GM11168 (cell line): ENCODE measurements at regions not wholly inside any gene's neighbourhood (a gene's known extent, or its start where the extent isn't known, plus 50 kb on each side); places are given as distances from the start of the nearest gene placed in this dataset.
"Not testable (repeated sequence)": the region's sequence is repeated elsewhere in the genome, so short reads cannot be mapped to it uniquely, and the experiment has no call there.

Experiments used
- in situ Hi-C: fragments of 300-500 bp; cut with MboI; formaldehyde crosslinking; loops from one replicate; pipeline ENCODE4 v1.12.0; 2022; ENCODE audit warnings: low sequenced_read_pairs; ENCODE audit not compliant: unreplicated experiment

DNA sequence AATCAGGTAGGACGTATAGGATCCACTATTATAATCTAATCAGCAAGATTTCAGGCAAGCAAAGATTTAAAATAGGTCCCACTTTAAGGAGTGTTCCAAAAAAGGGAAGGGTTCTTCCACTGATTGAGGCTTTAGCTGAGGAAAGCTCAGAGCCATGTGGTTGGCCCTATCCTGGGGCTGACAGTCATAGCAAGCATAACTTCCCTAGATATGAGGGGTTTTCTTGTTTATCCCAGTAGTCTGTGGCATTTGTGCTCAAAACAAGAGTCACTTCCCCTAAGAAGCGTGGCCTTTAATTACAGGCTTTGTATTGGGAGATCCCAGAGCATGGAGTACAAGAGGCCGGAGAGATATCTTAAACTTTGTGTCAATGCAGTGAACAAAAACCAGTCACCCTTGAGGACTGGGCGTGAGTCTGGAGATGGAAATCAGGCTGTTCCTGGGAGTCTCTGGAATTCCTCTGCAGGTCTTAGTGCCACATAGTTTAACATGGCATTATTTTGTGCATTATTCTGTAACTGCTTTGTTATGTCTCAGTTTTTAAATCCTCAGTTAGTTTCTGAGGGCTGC, 136.9 kb upstream of the FBXO11 start:
- in situ Hi-C loops = no loop called here

DNA sequence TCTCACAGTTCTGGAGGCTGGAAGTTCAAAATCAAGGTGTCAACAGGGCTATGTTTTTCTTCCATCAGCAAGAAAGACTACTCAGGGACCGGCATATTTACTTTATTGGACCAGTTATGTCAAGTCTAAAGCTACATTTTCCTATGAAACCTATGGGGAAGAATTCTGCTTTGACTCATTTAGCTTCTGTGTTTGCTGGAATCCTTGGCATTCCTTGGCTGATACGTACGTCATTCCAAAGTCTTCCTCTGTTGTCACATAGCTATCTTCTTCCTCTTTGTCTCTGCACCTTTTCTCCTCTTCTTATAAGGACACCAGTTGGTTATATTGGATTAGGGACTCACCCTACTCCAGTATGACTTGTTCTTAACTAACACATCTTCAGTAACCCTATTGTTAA, 137.4 kb upstream of the FBXO11 start:
- in situ Hi-C loops = no loop called here

DNA sequence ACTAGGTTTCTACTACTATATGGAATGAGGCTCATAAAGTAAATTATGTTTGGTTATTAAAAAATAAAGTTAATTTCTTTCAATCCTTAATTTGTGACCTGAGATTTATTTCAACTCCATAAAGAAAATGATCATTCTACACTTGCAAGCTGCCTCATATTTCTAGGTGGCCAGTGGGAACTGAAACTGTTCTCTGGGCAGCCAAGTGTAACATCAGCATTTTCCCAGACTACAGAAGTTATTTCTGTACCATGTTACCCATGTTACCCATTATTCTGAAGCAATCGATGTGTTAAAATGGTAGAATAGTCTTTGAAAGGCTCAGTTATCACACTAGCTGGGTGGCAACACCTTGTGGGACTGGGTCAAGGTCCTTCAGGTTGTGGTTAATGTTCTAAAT, 139.3 kb upstream of the FBXO11 start:
- in situ Hi-C loops = no loop called here

DNA sequence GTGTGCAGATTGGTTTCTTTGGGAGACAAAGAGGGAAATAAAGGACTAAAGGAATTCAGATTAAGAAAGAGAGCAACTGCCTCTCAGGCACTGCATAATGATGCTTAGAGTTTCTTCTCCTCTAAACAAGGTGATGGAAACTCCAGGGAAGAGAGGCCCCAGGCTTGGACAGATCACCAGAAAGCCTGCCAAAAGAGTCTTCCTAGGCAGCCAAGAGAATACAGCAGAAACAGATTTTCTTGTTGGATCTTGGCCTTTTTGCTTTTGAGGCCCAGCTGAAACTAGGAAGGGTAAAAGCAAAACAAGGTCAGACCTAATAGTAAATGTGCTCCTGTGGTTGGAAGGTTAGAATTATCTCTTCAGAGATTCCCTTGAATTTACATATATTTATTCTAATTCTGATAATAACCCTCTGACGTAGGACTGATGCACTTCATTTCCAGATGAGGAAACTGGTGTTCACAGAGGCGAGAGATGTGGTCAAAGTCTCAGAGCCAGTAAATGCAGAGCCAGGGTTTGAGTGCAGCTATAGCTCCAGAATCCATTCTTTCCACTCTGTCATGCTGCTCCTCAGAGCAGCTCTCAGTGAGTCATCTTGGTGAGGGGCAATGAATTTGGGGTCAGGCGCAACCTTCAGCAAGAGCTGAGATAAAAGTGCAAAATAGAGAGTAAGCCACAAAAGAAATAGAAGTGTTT, 142.3 kb upstream of the FBXO11 start:
- in situ Hi-C loops = no loop called here

DNA sequence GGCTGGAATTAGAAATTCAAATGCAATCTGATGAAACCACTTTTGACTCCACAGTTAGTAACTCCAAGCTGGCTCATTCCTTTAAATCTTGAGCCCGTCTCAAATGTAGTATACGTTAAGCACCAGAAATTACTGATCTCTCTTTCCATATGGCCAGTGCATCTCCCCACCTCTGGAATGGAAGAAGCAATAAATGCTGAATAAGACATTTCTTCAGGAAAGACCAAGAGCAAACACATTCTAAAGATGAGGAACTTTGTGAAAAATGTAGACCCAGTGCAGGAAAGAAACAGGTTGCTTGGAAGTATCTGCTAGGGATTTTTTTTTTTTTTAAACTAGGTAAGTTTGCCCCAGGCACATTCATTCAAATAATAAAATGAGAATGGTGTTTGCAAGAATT, 143.1 kb upstream of the FBXO11 start:
- in situ Hi-C loops = no loop called here

DNA sequence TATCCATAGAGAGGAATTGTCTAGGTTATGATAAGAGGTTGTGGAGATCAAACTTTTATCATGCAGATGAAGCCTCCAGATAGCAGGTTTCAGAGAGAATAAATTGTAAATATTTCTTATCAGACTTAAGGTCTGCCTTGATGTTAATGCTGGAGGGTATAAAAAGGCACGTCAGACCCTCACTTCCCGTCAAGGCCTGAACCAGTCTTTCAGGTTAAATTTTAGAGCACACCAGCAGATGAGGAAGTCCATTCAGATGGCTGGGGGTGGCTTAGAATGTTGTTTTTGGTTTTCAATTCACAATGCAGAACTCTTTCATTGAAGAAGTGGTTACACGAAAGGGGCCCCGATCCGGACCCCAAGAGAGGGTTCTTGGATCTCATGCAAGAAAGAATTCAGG, 144.4 kb upstream of the FBXO11 start:
- in situ Hi-C loops = no loop called here

DNA sequence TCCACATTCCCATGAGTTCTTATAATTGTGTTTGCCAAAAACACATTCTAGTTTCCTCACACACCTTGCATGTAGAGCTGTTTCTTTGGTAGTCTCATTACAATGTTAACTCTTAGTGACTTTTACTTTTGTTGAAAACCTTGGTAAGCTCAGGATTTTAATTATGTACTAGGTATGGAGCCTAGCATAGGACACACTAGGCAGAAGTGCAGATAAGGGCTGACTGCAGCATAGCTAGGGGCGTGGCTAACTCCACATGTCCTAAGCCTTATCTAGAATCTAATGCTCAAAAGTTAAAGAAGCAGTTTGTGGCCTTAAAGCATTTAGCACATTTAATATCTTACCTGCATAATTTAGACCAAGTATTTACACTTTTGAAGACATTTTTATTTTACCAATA, 153.7 kb upstream of the FBXO11 start:
- in situ Hi-C loops = no loop called here

DNA sequence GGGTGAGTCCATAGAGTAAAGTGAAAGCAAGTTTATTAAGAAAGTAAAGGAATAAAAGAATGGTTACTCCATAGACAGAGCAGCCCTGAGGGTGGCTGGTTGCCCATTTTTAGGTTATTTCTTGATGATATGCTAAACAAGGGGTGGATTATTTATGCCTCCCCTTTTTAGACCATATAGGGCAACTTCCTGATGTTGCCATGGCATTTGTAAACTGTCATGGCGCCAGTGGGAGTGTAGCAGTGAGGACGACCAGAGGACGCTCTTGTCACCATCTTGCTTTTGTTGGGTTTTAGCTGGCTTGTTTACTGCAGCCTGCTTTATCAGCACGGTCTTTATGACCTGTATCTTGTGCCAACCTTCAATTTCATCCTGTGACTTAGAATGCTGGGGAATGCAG, 155.4 kb upstream of the FBXO11 start:
- in situ Hi-C loops = not testable (repeated sequence)

DNA sequence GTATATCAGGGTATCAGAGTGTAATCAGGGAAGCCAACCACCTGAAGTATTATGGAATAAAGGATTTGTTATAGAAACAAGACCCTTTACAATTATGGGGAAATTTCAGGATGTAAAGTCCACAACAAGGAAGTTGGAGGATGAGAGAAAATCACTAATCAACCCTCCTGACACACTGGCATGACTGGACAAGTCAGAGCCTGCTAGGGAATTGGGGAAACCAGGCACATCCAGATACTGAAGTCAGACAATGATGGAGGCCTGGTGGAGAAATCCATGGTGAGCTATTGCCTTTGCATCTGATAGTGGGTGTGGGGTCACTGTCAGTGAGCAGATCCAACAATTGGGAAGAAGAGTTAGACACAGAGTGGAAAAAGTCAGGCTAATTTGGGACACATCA, 158.8 kb upstream of the FBXO11 start:
- in situ Hi-C loops = no loop called here

DNA sequence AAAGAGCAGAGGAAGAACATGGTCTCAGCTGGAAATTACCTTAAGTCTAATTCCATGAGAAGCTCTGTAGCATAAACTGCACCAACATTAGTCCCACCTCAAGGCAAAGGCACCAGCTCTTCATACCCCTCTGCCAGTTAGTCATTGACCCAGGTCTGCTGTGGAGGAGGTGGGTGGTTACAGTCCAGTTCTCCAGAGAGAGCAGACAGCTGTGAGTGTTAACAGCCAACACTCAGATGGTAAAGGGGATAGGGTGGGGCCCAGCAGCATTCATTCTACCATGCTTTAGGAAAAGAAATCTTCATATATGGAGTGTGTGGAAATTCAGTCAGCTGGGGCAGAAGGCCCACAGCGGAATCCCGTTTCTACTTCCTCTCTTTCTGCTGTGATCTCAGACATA, 159.7 kb upstream of the FBXO11 start:
- in situ Hi-C loops = no loop called here

DNA sequence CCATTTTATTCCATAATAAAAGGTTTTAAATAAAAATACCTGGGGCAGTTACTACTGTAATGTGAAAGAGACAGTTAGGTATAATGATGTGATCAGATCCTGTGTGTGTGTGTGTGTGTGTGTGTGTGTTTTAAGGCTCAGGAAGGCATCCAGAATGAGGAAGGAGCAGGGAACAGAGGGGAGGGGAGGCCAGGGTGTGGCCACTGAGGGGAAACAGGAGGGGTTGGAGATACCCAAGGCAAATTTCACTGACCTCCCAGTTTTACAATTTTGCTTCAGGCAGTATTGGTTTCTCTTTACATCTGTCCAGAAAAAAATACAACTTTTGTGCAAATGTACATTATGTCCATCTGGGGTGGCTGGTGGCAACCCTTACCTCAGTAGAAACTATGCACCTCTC, 163.5 kb upstream of the FBXO11 start:
- in situ Hi-C loops = no loop called here

DNA sequence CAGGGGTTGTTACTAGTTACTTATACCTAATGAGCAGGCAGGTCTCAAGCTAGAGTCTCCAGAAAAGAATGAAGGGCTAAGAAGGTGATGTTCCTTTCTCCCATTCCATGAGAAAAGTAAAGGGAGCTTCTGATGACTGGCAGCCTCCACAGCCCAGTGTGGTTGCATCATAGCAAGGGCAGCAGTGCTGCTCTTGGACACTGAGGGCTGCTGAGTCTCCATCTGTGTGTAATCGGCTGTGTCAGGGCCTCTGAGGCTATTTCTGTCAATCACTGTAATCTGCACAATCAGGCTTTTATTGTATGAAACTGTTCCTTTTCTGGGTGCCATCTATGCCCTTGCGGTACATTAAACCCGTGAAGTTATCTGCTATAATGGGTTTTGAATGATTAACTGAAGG, 164.1 kb upstream of the FBXO11 start:
- in situ Hi-C loops = no loop called here

DNA sequence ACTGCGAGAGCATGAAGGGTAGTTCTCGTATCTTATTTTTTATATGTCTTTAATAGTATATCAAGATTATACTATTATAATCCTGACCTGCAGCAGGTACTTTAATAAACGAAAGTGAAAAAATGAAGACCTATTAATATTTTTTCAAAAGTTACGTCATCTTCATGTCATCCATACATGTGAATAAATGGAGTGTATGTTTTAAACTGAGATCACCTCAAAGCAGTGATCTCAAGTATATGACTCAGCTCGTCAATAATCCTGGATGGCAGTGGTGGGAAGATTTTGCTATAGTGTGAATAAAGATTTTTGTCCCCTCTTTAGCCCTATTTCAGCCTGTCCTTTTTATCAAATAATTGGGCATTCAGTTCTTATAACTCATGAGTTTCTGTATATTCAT, 166.3 kb upstream of the FBXO11 start:
- in situ Hi-C loops = no loop called here

DNA sequence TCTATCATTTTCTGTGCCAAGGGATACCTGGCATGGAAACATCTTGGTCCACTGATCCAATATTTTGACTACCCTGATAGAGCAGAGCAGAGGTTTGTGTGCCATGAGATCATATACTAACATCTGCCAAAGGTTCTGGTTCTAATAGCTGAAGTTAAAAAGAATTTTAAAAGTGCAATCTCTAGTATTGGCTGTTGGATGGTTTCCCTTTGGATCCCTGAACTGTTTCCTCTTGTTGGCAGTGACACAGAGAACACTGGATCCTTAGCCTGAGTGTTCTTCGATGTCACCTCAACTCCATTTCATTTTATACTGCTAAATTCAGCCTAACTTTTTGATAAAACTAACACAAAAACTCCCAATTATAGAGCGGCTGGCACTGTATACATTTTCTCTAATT, 169.3 kb upstream of the FBXO11 start:
- in situ Hi-C loops = loop anchor here (5.0 kb wide), 1 partner anchor 143 kb away; no protein-coding TSS in a partner anchor

DNA sequence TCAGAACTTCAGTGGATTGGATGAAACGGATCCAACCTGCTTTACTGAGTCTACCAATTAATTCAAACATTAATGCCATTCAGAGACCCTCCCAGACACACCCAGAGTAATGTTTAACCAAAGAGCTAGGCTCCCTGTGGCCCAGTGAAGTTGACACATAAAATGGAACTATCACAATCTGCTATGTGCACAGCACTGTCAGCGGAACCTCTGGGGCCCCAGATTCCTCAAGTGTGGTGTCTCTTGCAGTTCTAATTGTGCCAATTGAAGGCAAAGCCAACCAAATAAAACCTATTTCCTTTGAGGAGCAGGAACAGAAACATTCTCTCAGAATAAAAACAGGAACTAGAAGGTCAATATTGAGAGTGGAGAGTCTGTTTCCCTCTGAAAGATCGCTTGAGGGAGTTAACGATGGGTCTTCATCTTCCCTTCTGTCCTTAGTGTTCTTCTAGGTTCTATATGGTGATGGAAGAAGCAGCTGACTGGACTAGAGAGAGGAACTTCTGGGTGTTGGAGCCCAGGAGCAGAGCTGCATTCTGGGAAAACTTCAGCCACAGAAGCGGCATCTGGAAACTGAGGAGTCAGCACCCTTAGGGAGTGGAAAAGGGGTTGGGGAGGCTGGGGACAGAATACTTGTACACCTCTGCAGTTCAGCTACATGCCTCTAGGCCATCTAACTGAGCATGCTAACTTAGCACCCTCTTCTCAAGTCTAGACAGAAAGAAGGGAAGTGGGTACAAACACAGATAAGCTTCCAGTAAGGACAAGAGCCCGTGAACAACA, 174.4 kb upstream of the FBXO11 start:
- in situ Hi-C loops = no loop called here

DNA sequence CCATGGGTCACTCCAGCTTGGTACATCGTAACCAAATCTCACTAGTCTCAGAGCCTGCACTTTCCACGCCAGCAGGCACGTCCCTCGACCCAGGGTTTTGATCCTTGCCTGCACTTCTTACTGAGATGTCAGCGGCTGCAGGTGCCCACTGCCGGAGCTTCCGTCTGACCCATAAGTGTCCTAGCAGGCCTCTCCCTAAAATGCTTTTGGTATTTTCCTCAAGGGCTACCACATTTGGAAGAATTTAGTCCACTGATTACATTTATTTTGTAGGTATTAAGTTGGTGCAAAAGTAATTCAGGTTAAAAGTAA, 175.0 kb upstream of the FBXO11 start:
- in situ Hi-C loops = no loop called here

DNA sequence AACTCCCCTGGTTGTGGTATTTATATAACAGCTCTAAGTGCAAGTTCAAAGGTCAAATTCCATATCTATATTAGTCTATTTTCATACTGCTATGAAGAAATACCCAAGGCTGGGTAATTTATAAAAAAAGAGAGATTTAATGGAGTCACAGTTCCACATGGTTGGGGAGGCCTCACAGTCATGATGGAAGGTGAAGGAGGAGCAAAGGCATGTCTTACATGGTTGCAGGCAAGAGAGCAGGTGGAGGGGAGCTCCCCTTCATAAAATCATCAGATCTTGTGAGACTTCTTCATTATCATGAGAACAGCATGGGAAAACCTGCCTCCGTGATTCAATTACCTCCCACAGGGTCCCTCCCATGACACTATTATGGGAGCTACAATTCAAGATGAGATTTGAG, 179.6 kb upstream of the FBXO11 start:
- in situ Hi-C loops = no loop called here

DNA sequence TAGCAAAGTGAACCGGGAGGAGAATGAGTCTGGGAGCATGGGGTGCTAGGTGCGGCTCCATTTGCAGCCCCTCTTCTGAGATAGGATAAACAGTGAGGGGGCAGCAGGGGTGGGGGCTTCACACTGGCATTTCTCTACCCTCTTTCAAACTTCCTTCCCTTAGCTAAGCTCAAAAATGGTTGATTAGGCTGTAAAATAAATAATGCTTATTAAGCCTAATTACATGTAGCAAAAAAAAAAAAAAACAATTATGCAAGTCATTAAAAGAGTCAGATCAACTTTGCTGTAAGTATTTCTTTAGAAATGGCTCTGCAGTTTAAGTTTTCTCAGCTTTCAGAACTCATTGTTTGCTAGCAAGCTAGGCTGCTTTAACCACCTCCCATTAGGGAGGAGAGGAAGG, 182.7 kb upstream of the FBXO11 start:
- in situ Hi-C loops = no loop called here

DNA sequence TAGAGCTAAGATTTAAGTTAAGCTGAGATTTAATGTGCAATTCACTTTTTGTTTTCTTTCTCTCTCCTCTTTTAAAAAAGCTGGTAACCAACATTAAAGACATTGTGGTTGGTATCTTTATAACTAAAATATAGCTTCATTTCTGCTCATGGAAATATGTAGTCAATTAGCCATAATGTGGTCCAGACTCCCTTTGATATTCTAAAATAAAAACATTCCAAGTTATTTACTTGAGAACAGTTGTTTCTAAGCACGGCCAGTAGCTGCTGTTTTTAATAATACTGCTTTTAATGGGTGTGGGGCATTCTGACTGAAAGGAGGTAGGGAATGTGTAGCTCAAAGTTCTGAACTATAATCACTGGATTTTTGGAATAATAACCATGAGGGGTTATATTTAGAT, 183.3 kb upstream of the FBXO11 start:
- in situ Hi-C loops = no loop called here

DNA sequence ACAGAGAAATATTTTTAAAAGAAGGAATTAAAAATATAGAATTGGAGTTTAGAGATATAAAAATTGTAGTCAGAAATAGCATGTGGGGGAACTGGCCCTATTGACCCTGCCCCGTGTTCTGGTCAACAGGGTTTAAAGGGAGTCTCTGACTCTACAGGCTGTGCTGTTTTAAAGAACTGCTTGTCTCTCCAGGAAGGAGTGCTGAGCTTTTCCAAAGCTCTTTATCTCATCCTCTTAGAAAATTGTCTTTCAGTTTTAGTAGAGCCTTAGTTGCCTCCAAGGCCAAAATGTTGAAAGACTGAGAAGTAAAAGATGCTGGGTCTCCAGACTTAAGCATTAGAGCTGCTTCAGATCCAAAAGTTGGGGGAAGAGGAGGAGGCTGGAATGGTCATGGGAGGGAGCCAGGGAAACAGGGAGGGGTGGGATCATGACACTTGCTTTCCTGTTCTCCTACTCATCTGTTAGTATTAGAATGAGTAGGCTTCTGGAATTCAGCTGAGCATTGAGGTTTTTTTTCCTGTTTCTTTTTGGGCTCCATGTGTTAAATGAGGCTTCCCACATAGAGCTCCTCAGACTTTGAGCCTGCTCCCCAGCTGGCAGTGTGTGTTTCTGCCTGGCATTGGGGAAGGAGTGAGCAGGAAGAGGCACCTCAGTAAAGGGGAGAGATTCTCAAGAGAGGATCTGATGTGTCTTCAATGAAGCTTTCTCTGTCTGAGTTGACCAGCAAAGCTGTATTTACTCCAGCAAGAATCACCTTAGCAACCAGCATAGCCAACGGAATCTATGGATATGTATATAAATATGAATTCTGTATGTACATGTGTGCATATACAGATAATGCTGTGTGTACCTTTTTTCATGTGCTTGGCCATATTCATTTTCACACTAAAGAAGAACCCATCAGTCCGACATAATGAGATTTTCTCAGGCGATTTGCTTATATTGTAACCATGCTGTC, 186.8 kb upstream of the FBXO11 start:
- in situ Hi-C loops = no loop called here

DNA sequence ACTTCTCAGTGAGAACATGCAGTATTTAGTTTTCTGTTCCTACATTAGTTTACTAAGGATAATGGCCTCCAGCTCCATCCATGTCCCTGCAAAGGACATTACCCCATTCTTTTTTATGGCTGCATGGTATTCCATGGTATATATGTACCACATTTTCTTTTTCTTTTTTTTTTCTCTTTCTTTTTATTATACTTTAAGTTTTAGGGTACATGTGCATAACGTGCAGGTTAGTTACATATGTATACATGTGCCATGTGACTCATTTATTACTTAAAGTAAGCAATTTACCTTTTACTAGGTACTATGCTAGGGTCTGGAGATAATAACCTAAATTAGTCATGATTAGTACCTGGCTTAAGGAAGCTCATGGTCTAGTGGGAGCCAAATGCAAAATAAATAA, 190.5 kb upstream of the FBXO11 start:
- in situ Hi-C loops = not testable (repeated sequence)
